H54 (cell line): ENCODE measurements at regions not wholly inside any gene's neighbourhood (a gene's known extent, or its start where the extent isn't known, plus 50 kb on each side); places are given as distances from the start of the nearest gene placed in this dataset.

Experiments used
- DNase-seq: peaks from one replicate; pipeline ENCODE4 v3.0.0; 2011; ENCODE audit warnings: low spot score, mixed read lengths; ENCODE audit not compliant: insufficient read length
- FAIRE-seq: peaks from 3 replicates; lab custom pipeline; 2011; peaks lifted over from hg19 to GRCh38; lab: Jason Lieb, UNC
- POLR2A ChIP-seq: IDR thresholded peaks from 2 replicates; pipeline ENCODE4 v1.6.1; 2011; ENCODE audit warnings: low read depth, mild to moderate bottlenecking, low read length

- DNase-seq (no peak), FAIRE-seq (no peak)
- no peak for TF ChIP-seq POLR2A
Measured at GRCh38 chr6:99002831-99003230, 55.1 kb upstream of the FBXL4 start.

- FAIRE-seq (no peak), DNase-seq (no peak)
- TF ChIP-seq POLR2A = no peak
Measured at GRCh38 chr6:98998103-98998502, 50.4 kb upstream of the FBXL4 start.
